Liver (tissue), 7 donors: ENCODE measurements at regions not wholly inside any gene's neighbourhood (a gene's known extent, or its start where the extent isn't known, plus 50 kb on each side); places are given as distances from the start of the nearest gene placed in this dataset.
"Not testable (repeated sequence)": the region's sequence is repeated elsewhere in the genome, so short reads cannot be mapped to it uniquely, and the experiment has no call there.

Experiments
- DNase-seq: peaks from one replicate; pipeline ENCODE4 v3.0.0-alpha.2; 2017; ENCODE audit warnings: low spot score
- H3K27ac ChIP-seq, 2 donors: one replicate each; pipeline ENCODE4 v1.7.0; 2013; ENCODE audit warnings: inconsistent platforms in 2 of 2, low read length in 2 of 2, control low read depth in 1 of 2, low read depth in 1 of 2, mild to moderate bottlenecking in 1 of 2
- H3K27me3 ChIP-seq, 4 donors: one replicate each; pipeline versions ENCODE4 v1.6.1 to v1.7.0; 2013; ENCODE audit warnings: low read length in 3 of 4, inconsistent platforms in 1 of 4, mild to moderate bottlenecking in 1 of 4, moderate library complexity in 1 of 4; ENCODE audit not compliant: control insufficient read depth in 4 of 4, insufficient read depth in 4 of 4
- H3K36me3 ChIP-seq, 4 donors: one replicate each; pipeline versions ENCODE4 v1.6.1 to v1.7.0; 2013; ENCODE audit warnings: low read length in 3 of 4, mild to moderate bottlenecking in 3 of 4, low read depth in 1 of 4, moderate library complexity in 1 of 4; ENCODE audit not compliant: control insufficient read depth in 4 of 4, insufficient read depth in 3 of 4
- H3K4me1 ChIP-seq, 4 donors: one replicate each; pipeline versions ENCODE4 v1.6.1 to v1.7.0; 2013; ENCODE audit warnings: low read length in 3 of 4, mild to moderate bottlenecking in 3 of 4, moderate library complexity in 1 of 4; ENCODE audit not compliant: control insufficient read depth in 4 of 4, insufficient read depth in 4 of 4
- H3K4me3 ChIP-seq, 3 donors: one replicate each; pipeline versions ENCODE4 v1.6.1 to v1.7.0; 2013; ENCODE audit warnings: low read length in 3 of 3, control low read depth in 1 of 3, low read depth in 1 of 3, mild to moderate bottlenecking in 1 of 3
- H3K9ac ChIP-seq, 2 donors: one replicate each; pipeline ENCODE4 v1.7.0; 2013; ENCODE audit warnings: low read length in 2 of 2, mild to moderate bottlenecking in 2 of 2, moderate library complexity in 2 of 2, control low read depth in 1 of 2, low read depth in 1 of 2
- H3K9me3 ChIP-seq, 4 donors: one replicate each; pipeline versions ENCODE4 v1.6.1 to v1.7.0; 2013; ENCODE audit warnings: low read length in 3 of 4; ENCODE audit not compliant: control insufficient read depth in 4 of 4
- EGR1 ChIP-seq, 2 donors: IDR thresholded peaks; 2 replicates each; pipeline ENCODE4 v1.6.1; 2016 to 2018; ENCODE audit warnings: antibody characterized with exemption in 2 of 2, low read depth in 2 of 2
- FOXA1 ChIP-seq: IDR thresholded peaks from 2 replicates; pipeline ENCODE4 v1.6.1; 2016; ENCODE audit warnings: antibody characterized with exemption
- FOXA2 ChIP-seq: IDR thresholded peaks from 2 replicates; pipeline ENCODE4 v1.6.1; 2016; ENCODE audit warnings: antibody characterized with exemption
- GABPA ChIP-seq, 2 donors: IDR thresholded peaks in 1 of 2; conservative IDR thresholded peaks in 1 of 2; 2 replicates each; pipeline ENCODE4 v1.6.1; 2016; ENCODE audit warnings: antibody characterized with exemption in 2 of 2, mild to moderate bottlenecking in 1 of 2, moderate library complexity in 1 of 2
- HNF4A ChIP-seq, 2 donors: conservative IDR thresholded peaks; 2 replicates each; pipeline ENCODE4 v1.6.1; 2016; ENCODE audit warnings: antibody characterized with exemption in 2 of 2, mild to moderate bottlenecking in 2 of 2
- HNF4G ChIP-seq: IDR thresholded peaks from 2 replicates; pipeline ENCODE4 v1.6.1; 2016; ENCODE audit warnings: antibody characterized with exemption
- JUND ChIP-seq, 2 donors: IDR thresholded peaks; 2 replicates each; pipeline ENCODE4 v1.6.1; 2016; ENCODE audit warnings: antibody characterized with exemption in 2 of 2
- NR2F2 ChIP-seq: IDR thresholded peaks from 2 replicates; pipeline ENCODE4 v1.6.1; 2016; ENCODE audit warnings: antibody characterized with exemption
- RAD21 ChIP-seq, 2 donors: IDR thresholded peaks; 2 replicates each; pipeline ENCODE4 v1.6.1; 2016; ENCODE audit warnings: antibody characterized with exemption in 2 of 2, mild to moderate bottlenecking in 2 of 2
- RXRA ChIP-seq, 2 donors: IDR thresholded peaks; 2 replicates each; pipeline ENCODE4 v1.6.1; 2017 to 2018; ENCODE audit warnings: antibody characterized with exemption in 2 of 2, mild to moderate bottlenecking in 1 of 2
- SP1 ChIP-seq: IDR thresholded peaks from 2 replicates; pipeline ENCODE4 v1.6.1; 2018; ENCODE audit warnings: antibody characterized with exemption, mild to moderate bottlenecking
- TAF1 ChIP-seq: conservative IDR thresholded peaks from 2 replicates; pipeline ENCODE4 v1.6.1; 2016; ENCODE audit warnings: antibody characterized with exemption, mild to moderate bottlenecking
- YY1 ChIP-seq: IDR thresholded peaks from 2 replicates; pipeline ENCODE4 v1.6.1; 2016; ENCODE audit warnings: antibody characterized with exemption, mild to moderate bottlenecking
- WGBS: extraction: QIAGEN DNeasy Blood & Tissue Kit; methylation state at CpG from one replicate; pipeline ENCODE4 v1.1.7; 2013; 5-methylcytosine and 5-hydroxymethylcytosine counted together
- TF ChIP-seq, protein P1 (sequence below): IDR thresholded peaks from 2 replicates; pipeline ENCODE4 v1.6.1; 2016; ENCODE audit warnings: antibody characterized with exemption
- TF ChIP-seq, protein P2 (sequence below): IDR thresholded peaks from 2 replicates; pipeline ENCODE4 v1.6.1; 2016; ENCODE audit warnings: antibody characterized with exemption
- TF ChIP-seq, protein P3 (sequence below): IDR thresholded peaks from 2 replicates; pipeline ENCODE4 v1.6.1; 2016; ENCODE audit warnings: antibody characterized with exemption
- TF ChIP-seq, protein P4 (sequence below): IDR thresholded peaks from 2 replicates; pipeline ENCODE4 v1.6.1; 2016; ENCODE audit warnings: antibody characterized with exemption, mild to moderate bottlenecking
- donor health status: healthy.
- donor health status: healthy.
- donor health status: healthy.
- donor health status: healthy.

DNA sequence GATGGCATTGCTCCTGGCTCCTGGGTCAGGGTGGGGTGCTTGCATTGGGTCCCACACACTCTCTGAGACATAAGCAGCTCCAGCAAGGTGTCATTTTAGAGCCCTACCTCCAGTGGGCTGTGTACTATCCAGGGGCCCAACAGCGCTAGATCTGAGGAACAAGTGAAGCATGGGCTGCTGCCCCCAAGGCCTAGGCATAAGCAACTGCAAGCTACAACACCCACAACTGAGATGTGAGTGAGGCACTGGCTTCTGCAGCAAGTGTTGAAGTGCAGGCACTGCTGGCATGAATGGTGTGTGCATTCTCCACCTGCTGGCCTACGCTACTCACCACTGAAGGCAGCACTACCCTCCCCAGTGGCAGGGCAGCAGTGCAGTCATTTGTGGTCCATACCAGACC, 81.0 kb upstream of the STK39 start:
- 100% methylated on average over 2 of the region's 2 CpGs for WGBS
- Histone ChIP-seq H3K4me3 (no peak overlapping the region), H3K4me1 (peaks cover 0 to 5% (median 0%) of the 10 kb centered on the region in 4 donors)

DNA sequence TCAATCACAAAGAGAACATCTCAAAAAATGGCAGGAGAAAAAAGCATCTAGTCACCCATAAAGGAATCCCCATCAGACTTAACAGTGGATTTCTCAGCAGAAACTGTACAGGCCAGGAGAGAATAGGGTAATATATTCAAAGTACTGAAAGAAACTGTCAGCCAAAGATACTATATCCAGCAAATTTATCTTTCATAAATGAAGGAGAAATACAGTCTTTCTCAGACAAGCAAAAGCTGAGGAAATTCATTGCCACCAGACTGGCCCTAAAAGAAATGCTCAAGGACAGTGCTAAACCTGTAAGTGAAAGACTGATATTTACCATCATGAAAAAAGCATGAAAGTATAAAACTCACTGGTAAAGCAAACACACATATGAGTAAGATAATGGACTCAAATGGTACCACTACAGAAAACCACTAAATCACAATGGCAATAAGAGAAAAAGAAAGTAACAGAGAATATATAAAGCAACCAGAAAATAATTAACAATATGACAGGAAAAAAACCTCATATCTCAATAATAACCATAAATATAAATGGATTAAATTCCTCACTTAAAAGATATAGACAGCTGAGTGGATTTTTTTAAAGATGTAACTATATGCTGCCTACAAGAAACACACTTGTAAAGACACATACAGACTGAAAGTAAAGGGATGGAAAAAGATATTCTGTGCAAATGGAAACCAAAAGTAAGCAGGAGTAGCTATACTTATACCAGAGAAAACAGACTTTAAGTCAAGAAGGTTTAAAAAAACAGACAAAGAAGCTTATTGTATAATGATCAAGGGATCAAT, 83.4 kb upstream of the STK39 start:
- DNase-seq: no peak
- no peaks in the 10 kb centered on the region for H3K27me3 ChIP-seq
- TF ChIP-seq, protein P1, sequence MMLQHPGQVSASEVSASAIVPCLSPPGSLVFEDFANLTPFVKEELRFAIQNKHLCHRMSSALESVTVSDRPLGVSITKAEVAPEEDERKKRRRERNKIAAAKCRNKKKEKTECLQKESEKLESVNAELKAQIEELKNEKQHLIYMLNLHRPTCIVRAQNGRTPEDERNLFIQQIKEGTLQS: no peak
- TF ChIP-seq GABPA (IDR thresholded peaks at IDR 0.05 in 1 of 2, conservative IDR thresholded peaks at IDR 0.05 in 1 of 2) (no peak), NR2F2 (no peak), FOXA1 (no peak), FOXA2 (no peak), EGR1 (IDR thresholded peaks at IDR 0.05; ENCODE audit: low read depth in 2 of 2) (no peak), TAF1 (no peak), HNF4A (conservative IDR thresholded peaks at IDR 0.05) (no peak), RXRA (IDR thresholded peaks at IDR 0.05) (no peak), JUND (IDR thresholded peaks at IDR 0.05) (no peak), HNF4G (no peak), RAD21 (IDR thresholded peaks at IDR 0.05) (no peak), SP1 (no peak)
- TF ChIP-seq, protein P2, sequence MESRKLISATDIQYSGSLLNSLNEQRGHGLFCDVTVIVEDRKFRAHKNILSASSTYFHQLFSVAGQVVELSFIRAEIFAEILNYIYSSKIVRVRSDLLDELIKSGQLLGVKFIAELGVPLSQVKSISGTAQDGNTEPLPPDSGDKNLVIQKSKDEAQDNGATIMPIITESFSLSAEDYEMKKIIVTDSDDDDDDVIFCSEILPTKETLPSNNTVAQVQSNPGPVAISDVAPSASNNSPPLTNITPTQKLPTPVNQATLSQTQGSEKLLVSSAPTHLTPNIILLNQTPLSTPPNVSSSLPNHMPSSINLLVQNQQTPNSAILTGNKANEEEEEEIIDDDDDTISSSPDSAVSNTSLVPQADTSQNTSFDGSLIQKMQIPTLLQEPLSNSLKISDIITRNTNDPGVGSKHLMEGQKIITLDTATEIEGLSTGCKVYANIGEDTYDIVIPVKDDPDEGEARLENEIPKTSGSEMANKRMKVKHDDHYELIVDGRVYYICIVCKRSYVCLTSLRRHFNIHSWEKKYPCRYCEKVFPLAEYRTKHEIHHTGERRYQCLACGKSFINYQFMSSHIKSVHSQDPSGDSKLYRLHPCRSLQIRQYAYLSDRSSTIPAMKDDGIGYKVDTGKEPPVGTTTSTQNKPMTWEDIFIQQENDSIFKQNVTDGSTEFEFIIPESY: no peak
- TF ChIP-seq, protein P3, sequence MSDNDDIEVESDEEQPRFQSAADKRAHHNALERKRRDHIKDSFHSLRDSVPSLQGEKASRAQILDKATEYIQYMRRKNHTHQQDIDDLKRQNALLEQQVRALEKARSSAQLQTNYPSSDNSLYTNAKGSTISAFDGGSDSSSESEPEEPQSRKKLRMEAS: no peak
- H3K9me3 ChIP-seq: peaks cover 0 to 6% (median under 1%) of the 10 kb centered on the region in 4 donors
- no peaks in the 10 kb centered on the region for H3K36me3 ChIP-seq
- no peak overlapping the region for H3K9ac ChIP-seq
- no peak overlapping the region for H3K4me3 ChIP-seq
- peaks cover 0 to 5% (median 0%) of the 10 kb centered on the region in 4 donors for H3K4me1 ChIP-seq
- H3K27ac ChIP-seq: no peak overlapping the region

More for the DNA sequence above, 81.0 kb upstream of the STK39 start:
- no peak for TF ChIP-seq HNF4G
- TF ChIP-seq GABPA (IDR thresholded peaks at IDR 0.05 in 1 of 2, conservative IDR thresholded peaks at IDR 0.05 in 1 of 2): no peak
- TF ChIP-seq, protein P1: no peak
- no peak for TF ChIP-seq YY1
- TF ChIP-seq, protein P4, sequence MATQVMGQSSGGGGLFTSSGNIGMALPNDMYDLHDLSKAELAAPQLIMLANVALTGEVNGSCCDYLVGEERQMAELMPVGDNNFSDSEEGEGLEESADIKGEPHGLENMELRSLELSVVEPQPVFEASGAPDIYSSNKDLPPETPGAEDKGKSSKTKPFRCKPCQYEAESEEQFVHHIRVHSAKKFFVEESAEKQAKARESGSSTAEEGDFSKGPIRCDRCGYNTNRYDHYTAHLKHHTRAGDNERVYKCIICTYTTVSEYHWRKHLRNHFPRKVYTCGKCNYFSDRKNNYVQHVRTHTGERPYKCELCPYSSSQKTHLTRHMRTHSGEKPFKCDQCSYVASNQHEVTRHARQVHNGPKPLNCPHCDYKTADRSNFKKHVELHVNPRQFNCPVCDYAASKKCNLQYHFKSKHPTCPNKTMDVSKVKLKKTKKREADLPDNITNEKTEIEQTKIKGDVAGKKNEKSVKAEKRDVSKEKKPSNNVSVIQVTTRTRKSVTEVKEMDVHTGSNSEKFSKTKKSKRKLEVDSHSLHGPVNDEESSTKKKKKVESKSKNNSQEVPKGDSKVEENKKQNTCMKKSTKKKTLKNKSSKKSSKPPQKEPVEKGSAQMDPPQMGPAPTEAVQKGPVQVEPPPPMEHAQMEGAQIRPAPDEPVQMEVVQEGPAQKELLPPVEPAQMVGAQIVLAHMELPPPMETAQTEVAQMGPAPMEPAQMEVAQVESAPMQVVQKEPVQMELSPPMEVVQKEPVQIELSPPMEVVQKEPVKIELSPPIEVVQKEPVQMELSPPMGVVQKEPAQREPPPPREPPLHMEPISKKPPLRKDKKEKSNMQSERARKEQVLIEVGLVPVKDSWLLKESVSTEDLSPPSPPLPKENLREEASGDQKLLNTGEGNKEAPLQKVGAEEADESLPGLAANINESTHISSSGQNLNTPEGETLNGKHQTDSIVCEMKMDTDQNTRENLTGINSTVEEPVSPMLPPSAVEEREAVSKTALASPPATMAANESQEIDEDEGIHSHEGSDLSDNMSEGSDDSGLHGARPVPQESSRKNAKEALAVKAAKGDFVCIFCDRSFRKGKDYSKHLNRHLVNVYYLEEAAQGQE: no peak
- TF ChIP-seq NR2F2: no peak
- no peak for TF ChIP-seq FOXA2
- no peak for TF ChIP-seq RXRA (IDR thresholded peaks at IDR 0.05)
- TF ChIP-seq HNF4A (conservative IDR thresholded peaks at IDR 0.05): no peak
- TF ChIP-seq, protein P3: no peak
- TF ChIP-seq RAD21 (IDR thresholded peaks at IDR 0.05): no peak
- H3K9me3 ChIP-seq: peaks cover 0 to 6% (median under 1%) of the 10 kb centered on the region in 4 donors
- H3K27ac ChIP-seq: no peak overlapping the region
- no peak for DNase-seq
- no peaks in the 10 kb centered on the region for H3K27me3 ChIP-seq
- H3K9ac ChIP-seq: no peak overlapping the region
- H3K36me3 ChIP-seq: no peaks in the 10 kb centered on the region

DNA sequence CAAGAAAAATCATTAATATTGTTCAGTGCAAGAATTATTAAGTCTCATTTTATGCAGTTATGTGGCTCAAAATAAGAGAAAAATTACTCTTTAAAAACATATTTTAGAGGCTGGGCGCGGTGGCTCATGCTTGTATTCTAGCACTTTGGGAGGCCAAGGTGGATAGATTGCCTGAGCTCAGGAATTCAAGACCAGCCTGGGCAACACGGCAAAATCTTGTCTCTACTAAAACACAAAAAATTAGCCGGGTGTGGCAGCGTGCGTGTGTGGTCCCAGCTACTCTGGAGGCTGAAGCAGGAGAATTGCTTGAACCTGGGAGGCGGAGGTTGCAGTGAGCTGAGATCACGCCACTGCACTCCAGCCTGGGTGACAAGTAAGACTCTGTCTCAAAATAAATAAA, 87.9 kb upstream of the STK39 start:
- not testable (repeated sequence) for H3K9ac ChIP-seq, H3K4me3 ChIP-seq, H3K4me1 ChIP-seq, DNase-seq, H3K9me3 ChIP-seq, H3K27ac ChIP-seq, H3K27me3 ChIP-seq, H3K36me3 ChIP-seq
- WGBS: 95% methylated on average over 8 of the region's 8 CpGs
